ENCODE measurements at regions not wholly inside any gene's neighbourhood (a gene's known extent, or its start where the extent isn't known, plus 50 kb on each side); places are given as distances from the start of the nearest gene placed in this dataset.
"Not testable (repeated sequence)": the region's sequence is repeated elsewhere in the genome, so short reads cannot be mapped to it uniquely, and the experiment has no call there.

- peak; percentile 85 for DNase-seq (ENCODE audit: low spot score)
These were observed 368.3 kb upstream of the OLFM3 start for GRCh38 chr1:102365071-102365470.

GRCh38 chr1:102336602-102337001, 339.9 kb upstream of the OLFM3 start:
- DNase-seq (ENCODE audit: low spot score), result no peak

GRCh38 chr1:102318104-102318806, 321.5 kb upstream of the OLFM3 start:
- no peak for DNase-seq (ENCODE audit: low spot score)

GRCh38 chr1:102315096-102315495, 318.4 kb upstream of the OLFM3 start:
- no peak for DNase-seq (ENCODE audit: low spot score)

- DNase-seq (ENCODE audit: low spot score), result no peak
These were observed 299.4 kb upstream of the OLFM3 start for GRCh38 chr1:102296116-102296515.

GRCh38 chr1:102282955-102283354, 286.2 kb upstream of the OLFM3 start:
- DNase-seq (ENCODE audit: low spot score), result no peak

GRCh38 chr1:102262994-102263393, 266.3 kb upstream of the OLFM3 start:
- no peak for DNase-seq (ENCODE audit: low spot score)

GRCh38 chr1:102252731-102253505, 256.2 kb upstream of the OLFM3 start:
- no peak for DNase-seq (ENCODE audit: low spot score)

- DNase-seq (ENCODE audit: low spot score), result no peak
These were observed 245.0 kb upstream of the OLFM3 start for GRCh38 chr1:102241431-102242338.

- DNase-seq (ENCODE audit: low spot score), result no peak
These were observed 242.5 kb upstream of the OLFM3 start for GRCh38 chr1:102239247-102239646.

- no peak for DNase-seq (ENCODE audit: low spot score)
These were observed 238.1 kb upstream of the OLFM3 start for GRCh38 chr1:102234753-102235359.

GRCh38 chr1:102219463-102219862, 222.7 kb upstream of the OLFM3 start:
- DNase-seq (ENCODE audit: low spot score), result no peak

- DNase-seq (ENCODE audit: low spot score), result not testable (repeated sequence)
These were observed 214.2 kb upstream of the OLFM3 start for GRCh38 chr1:102210891-102211290.

- peak; percentile 71 for DNase-seq (ENCODE audit: low spot score)
These were observed 195.0 kb upstream of the OLFM3 start for GRCh38 chr1:102191723-102192122.

GRCh38 chr1:102190429-102190828, 193.7 kb upstream of the OLFM3 start:
- no peak for DNase-seq (ENCODE audit: low spot score)

- no peak for DNase-seq (ENCODE audit: low spot score)
These were observed 189.8 kb upstream of the OLFM3 start for GRCh38 chr1:102186536-102186935.

- no peak for DNase-seq (ENCODE audit: low spot score)
These were observed 188.5 kb upstream of the OLFM3 start for GRCh38 chr1:102185260-102185659.

GRCh38 chr1:102184477-102184876, 187.8 kb upstream of the OLFM3 start:
- DNase-seq (ENCODE audit: low spot score), result no peak

GRCh38 chr1:102183711-102184110, 187.0 kb upstream of the OLFM3 start:
- DNase-seq (ENCODE audit: low spot score), result no peak

- no peak for DNase-seq (ENCODE audit: low spot score)
These were observed 186.0 kb upstream of the OLFM3 start for GRCh38 chr1:102182603-102183260.

GRCh38 chr1:102181341-102181740, 184.6 kb upstream of the OLFM3 start:
- no peak for DNase-seq (ENCODE audit: low spot score)

- DNase-seq (ENCODE audit: low spot score), result no peak
These were observed 181.8 kb upstream of the OLFM3 start for GRCh38 chr1:102178480-102178879.

All from pons (tissue), 1 donor.